Fibroblast of lung (primary cell): ENCODE measurements at regions not wholly inside any gene's neighbourhood (a gene's known extent, or its start where the extent isn't known, plus 50 kb on each side); places are given as distances from the start of the nearest gene placed in this dataset.

Source experiments
- CTCF ChIP-seq, 2 donors: IDR thresholded peaks in 1 of 2; conservative IDR thresholded peaks in 1 of 2; 1 replicate in 1 of 2; 2 replicates in 1 of 2; pipeline ENCODE4 v1.5.1; 2011 to 2012; ENCODE audit warnings: low read length in 2 of 2, control low read depth in 1 of 2, inconsistent platforms in 1 of 2, low read depth in 1 of 2, mild to moderate bottlenecking in 1 of 2
- EZH2 ChIP-seq: IDR thresholded peaks from 2 replicates; pipeline ENCODE4 v1.5.1; 2012; ENCODE audit warnings: low read length, control low read depth, mild to moderate bottlenecking; ENCODE audit errors: missing control alignments

DNA sequence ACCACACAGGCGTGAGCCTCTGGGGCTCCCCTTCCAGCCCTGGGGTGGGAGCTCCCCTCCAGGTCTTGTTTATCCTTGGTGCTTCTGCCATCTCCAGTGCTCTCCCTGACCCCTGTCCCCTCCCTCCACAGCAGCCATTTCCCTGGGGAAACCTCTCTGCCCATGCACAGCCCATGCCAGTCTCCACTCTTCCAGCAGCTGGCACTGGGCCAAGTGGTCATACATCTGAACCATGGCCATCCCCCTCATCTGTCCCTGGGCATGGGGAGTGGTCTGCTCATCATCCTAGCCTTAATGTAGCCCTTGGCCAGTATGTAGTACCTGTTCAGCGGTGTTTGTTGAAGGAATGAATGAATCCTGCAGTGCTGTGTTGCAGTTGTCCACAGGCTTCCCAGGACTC, 172.4 kb upstream of the ZNF32 start:
- TF ChIP-seq EZH2 (no peak), CTCF (conservative IDR thresholded peaks at IDR 0.05 in 1 of 2, IDR thresholded peaks at IDR 0.05 in 1 of 2; ENCODE audit: low read depth in 1 of 2, low read length in 2 of 2) (no peak)
